ENCODE measurements at regions not wholly inside any gene's neighbourhood (a gene's known extent, or its start where the extent isn't known, plus 50 kb on each side); places are given as distances from the start of the nearest gene placed in this dataset.
A peak's percentile ranks its signal among the peaks of the same experiment; 100 is the strongest.

DNA sequence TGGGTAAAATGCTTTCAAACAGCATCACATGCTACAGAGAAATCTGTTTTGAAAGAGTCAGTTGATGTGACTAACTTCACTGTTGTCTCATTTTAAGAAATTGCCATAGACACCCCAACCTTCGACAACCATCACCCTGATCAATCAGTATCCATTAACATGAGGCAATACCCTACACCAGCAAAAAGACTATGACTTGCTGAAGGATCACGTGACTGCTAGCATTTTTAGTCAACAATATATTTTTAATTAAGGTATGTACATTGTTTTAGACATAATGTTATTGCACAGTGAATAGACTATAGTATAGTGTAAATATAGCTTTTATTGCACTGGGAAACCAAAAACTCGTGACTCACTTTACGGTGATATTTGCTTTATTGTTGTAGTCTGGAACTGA lies 200.0 kb upstream of the ARHGAP24 start:
- DNase-seq (ENCODE audit: low read depth): no peak
- H3K4me3 ChIP-seq (ENCODE audit: low read length): no peak overlapping the region
- TF ChIP-seq, protein P1, sequence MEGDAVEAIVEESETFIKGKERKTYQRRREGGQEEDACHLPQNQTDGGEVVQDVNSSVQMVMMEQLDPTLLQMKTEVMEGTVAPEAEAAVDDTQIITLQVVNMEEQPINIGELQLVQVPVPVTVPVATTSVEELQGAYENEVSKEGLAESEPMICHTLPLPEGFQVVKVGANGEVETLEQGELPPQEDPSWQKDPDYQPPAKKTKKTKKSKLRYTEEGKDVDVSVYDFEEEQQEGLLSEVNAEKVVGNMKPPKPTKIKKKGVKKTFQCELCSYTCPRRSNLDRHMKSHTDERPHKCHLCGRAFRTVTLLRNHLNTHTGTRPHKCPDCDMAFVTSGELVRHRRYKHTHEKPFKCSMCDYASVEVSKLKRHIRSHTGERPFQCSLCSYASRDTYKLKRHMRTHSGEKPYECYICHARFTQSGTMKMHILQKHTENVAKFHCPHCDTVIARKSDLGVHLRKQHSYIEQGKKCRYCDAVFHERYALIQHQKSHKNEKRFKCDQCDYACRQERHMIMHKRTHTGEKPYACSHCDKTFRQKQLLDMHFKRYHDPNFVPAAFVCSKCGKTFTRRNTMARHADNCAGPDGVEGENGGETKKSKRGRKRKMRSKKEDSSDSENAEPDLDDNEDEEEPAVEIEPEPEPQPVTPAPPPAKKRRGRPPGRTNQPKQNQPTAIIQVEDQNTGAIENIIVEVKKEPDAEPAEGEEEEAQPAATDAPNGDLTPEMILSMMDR (IDR thresholded peaks at IDR 0.05; ENCODE audit: insufficient read depth, low read depth, low read length, missing control alignments): no peak

DNA sequence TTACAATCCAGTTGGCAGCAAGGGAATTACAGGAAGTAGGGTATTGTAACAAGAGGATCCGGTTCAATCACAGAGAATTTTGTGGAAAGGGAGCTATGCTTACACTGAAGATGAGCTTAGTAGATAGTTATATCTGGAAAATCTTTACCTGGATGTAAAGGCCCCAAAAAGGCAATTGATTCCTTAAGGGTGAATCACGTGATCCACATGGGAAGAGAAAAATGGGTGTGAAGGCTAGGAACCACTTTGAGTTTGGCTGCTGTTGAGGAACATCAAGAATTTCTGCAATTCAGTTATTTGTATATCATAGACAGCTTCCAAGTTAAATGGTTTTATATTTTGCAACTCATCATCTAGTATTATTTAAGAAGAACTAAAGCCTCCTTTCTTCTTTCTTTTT lies 194.0 kb upstream of the ARHGAP24 start:
- no peak for DNase-seq (ENCODE audit: low read depth)

DNA sequence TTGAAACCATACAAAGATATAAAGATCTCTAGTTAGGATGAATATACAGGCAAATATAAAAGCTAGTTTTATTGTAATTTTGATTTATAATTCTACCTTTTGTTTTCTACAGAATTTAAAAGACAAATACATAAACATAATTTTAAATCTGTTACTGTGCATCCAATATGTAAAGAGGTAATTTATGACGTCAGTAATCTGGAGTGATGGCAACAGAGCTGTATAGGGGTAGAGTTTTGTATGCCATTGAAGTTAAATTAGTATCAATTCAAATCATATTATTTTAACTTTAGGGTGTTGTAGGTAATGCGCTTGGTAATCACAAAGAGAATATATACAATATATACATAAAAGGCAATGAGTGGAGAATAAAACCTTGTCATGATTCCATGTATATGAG lies 183.7 kb upstream of the ARHGAP24 start:
- TF ChIP-seq, protein P1 (IDR thresholded peaks at IDR 0.05; ENCODE audit: insufficient read depth, low read depth, low read length, missing control alignments): no peak
- H3K4me3 ChIP-seq (ENCODE audit: low read length): no peak overlapping the region
- no peak for DNase-seq (ENCODE audit: low read depth)

More for the DNA sequence above, 194.0 kb upstream of the ARHGAP24 start:
- no peak overlapping the region for H3K4me3 ChIP-seq (ENCODE audit: low read length)
- TF ChIP-seq, protein P1 (IDR thresholded peaks at IDR 0.05; ENCODE audit: insufficient read depth, low read depth, low read length, missing control alignments): no peak

DNA sequence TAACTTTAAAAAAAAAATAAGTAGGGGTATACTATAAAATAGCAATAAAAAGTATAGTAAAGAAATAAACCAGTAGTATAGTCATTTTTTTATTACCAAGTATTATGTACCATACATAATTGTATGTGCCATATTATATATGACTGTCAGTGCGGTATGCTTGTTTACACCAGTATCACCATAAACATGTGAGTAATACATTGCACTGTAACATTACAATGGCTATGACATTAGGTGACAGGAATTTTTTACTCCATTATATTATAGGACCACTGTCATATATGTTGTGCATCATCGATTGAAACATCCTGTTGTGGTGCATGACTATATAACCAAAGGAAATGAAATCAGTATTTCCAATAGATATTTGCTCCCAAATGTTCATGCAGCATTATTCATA lies 176.9 kb upstream of the ARHGAP24 start:
- DNase-seq (ENCODE audit: low read depth): no peak
- no peak overlapping the region for H3K4me3 ChIP-seq (ENCODE audit: low read length)
- TF ChIP-seq, protein P1 (IDR thresholded peaks at IDR 0.05; ENCODE audit: insufficient read depth, low read depth, low read length, missing control alignments): no peak

DNA sequence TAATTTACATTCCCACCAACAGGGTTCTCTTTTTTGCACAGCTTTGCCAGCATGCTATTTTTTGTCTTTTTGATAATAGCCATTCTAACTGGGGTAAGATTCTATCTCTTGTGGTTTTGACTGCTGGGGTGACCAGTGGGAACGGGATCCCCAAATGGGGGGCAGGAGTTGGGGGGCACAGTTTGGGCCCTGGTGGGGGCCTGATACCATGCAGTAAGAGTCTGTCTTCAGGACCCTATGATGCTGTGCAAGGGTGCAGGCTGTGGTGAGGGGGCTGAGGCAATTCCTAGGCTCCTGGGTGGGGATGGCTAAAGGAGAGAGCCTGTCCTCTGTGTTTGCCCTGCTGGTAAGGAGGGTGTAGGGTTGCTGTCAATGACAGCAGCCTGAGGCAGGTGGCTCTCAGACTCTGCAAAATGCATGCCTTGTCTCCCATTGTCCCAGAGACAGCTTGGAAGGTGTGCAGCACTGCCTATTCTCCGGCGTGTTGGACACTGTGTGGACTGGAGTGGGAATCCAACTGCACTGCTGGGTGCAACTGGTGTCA lies 172.7 kb upstream of the ARHGAP24 start:
- TF ChIP-seq, protein P1 (IDR thresholded peaks at IDR 0.05; ENCODE audit: insufficient read depth, low read depth, low read length, missing control alignments): no peak
- no peak overlapping the region for H3K4me3 ChIP-seq (ENCODE audit: low read length)
- DNase-seq (ENCODE audit: low read depth): no peak

DNA sequence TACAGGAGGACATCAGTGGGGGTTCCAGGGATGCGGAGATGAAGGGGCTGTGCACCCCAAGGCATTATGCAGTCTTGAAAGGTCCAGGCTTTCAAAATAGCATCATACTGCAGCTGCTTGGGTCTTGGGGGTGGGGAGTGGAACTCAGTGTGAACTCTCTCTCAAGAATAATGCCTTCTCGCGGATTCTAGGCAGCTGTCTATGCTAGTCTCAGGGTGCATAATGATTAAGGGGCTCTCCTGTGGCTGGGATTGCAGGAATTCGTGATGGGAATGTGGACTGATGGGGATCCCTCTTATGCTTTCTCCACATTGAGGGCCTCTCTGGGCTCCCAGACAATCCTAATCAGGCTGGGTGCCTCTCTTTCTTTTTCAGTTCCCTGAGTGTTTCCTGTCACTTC lies 172.2 kb upstream of the ARHGAP24 start:
- no peak for DNase-seq (ENCODE audit: low read depth)
- TF ChIP-seq, protein P1 (IDR thresholded peaks at IDR 0.05; ENCODE audit: insufficient read depth, low read depth, low read length, missing control alignments): no peak
- H3K4me3 ChIP-seq (ENCODE audit: low read length): no peak overlapping the region

DNA sequence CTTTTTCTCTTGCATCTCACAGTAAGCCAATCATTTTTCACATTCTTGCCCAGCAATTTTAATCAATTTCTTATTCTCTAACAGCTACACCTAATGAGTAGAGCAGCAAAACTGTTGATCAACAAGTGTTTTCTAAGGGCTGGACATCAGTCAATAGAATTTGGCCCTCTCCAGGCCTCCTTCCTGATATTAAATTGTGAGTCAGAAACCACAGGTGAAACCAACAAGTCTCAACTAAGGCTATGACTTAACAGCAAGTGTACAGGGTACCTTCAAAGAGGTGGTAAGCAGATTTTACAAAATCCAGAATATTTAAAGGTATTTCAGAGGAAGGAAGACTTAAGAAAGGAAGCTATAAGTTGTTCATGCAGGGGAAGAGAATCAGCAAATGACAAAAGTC lies 156.5 kb upstream of the ARHGAP24 start:
- no peak overlapping the region for H3K4me3 ChIP-seq (ENCODE audit: low read length)
- peak; percentile 83 for DNase-seq (ENCODE audit: low read depth)
- TF ChIP-seq, protein P1 (IDR thresholded peaks at IDR 0.05; ENCODE audit: insufficient read depth, low read depth, low read length, missing control alignments): peak; percentile 10

All from epithelial cell of esophagus (primary cell).